ENCODE measurements at regions not wholly inside any gene's neighbourhood (a gene's known extent, or its start where the extent isn't known, plus 50 kb on each side); places are given as distances from the start of the nearest gene placed in this dataset.
A peak's percentile ranks its signal among the peaks of the same experiment; 100 is the strongest.

GRCh38 chr10:124339119-124340032 lies 79.3 kb downstream of the OAT start:
- DNase-seq (ENCODE audit: low read depth, low spot score): no peak
- TF ChIP-seq, protein P1, sequence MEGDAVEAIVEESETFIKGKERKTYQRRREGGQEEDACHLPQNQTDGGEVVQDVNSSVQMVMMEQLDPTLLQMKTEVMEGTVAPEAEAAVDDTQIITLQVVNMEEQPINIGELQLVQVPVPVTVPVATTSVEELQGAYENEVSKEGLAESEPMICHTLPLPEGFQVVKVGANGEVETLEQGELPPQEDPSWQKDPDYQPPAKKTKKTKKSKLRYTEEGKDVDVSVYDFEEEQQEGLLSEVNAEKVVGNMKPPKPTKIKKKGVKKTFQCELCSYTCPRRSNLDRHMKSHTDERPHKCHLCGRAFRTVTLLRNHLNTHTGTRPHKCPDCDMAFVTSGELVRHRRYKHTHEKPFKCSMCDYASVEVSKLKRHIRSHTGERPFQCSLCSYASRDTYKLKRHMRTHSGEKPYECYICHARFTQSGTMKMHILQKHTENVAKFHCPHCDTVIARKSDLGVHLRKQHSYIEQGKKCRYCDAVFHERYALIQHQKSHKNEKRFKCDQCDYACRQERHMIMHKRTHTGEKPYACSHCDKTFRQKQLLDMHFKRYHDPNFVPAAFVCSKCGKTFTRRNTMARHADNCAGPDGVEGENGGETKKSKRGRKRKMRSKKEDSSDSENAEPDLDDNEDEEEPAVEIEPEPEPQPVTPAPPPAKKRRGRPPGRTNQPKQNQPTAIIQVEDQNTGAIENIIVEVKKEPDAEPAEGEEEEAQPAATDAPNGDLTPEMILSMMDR (IDR thresholded peaks at IDR 0.05; ENCODE audit: low read depth, low read length): no peak
- POLR2A ChIA-PET: interaction anchor here (0.6 kb wide), 1 partner anchor 9 kb away, joined by 3 read pairs; no protein-coding TSS in a partner anchor
- no peaks in the 10 kb centered on the region; the same call in 1 of the 2 replicates for H3K9me3 ChIP-seq (ENCODE audit: control insufficient read depth, insufficient read depth, low read length)
- H3K4me3 ChIP-seq (ENCODE audit: low read depth, low read length): no peak overlapping the region
- H3K27me3 ChIP-seq (ENCODE audit: control insufficient read depth, insufficient read depth, low read length): peaks cover 2% of the 10 kb centered on the region
- CTCF ChIA-PET: interaction anchor here (1.2 kb wide), 2 partner anchors 50 to 345 kb away, joined by 3 to 6 read pairs; no protein-coding TSS in a partner anchor
- peak overlapping the region; percentile 61 for H3K27ac ChIP-seq (ENCODE audit: low read depth, low read length)

- H3K27ac ChIP-seq (ENCODE audit: low read depth, low read length): no peak overlapping the region
- POLR2A ChIA-PET: no interaction called here
- CTCF ChIA-PET: interaction anchor here (1.2 kb wide), 1 partner anchor 51 kb away, joined by 6 read pairs; no protein-coding TSS in a partner anchor
- TF ChIP-seq, protein P1 (IDR thresholded peaks at IDR 0.05; ENCODE audit: low read depth, low read length): no peak
- no peak for DNase-seq (ENCODE audit: low read depth, low spot score)
- no peaks in the 10 kb centered on the region; the same call in 1 of the 2 replicates for H3K9me3 ChIP-seq (ENCODE audit: control insufficient read depth, insufficient read depth, low read length)
- H3K27me3 ChIP-seq (ENCODE audit: control insufficient read depth, insufficient read depth, low read length): peaks cover 2% of the 10 kb centered on the region
- no peak overlapping the region for H3K4me3 ChIP-seq (ENCODE audit: low read depth, low read length)
These were observed 80.3 kb downstream of the OAT start for GRCh38 chr10:124338276-124338925.

DNA sequence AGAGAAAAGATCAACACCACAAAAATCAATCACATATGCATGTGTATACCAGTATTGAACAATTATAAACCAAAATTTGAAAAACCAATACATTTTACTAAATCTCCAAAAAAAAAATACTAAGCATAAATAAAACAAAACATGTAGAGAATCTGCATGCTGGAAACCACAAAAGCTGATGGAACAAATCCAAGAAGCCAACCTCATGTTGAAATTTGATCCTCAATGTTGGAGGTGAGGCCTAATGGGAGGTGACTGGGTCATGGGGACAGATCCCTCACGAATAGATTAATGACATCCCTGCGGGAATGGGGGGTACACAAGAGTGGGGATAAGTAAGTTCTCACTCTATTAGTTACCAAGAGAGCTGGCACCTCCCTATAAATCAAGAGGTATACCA lies 82.5 kb downstream of the OAT start:
- H3K27ac ChIP-seq (ENCODE audit: low read depth, low read length): no peak overlapping the region
- TF ChIP-seq, protein P1 (IDR thresholded peaks at IDR 0.05; ENCODE audit: low read depth, low read length): no peak
- ChIA-PET CTCF (no interaction called here), POLR2A (no interaction called here)
- no peaks in the 10 kb centered on the region; the same call in 1 of the 2 replicates for H3K9me3 ChIP-seq (ENCODE audit: control insufficient read depth, insufficient read depth, low read length)
- H3K4me3 ChIP-seq (ENCODE audit: low read depth, low read length): no peak overlapping the region
- DNase-seq (ENCODE audit: low read depth, low spot score): no peak
- H3K27me3 ChIP-seq (ENCODE audit: control insufficient read depth, insufficient read depth, low read length): no peaks in the 10 kb centered on the region

DNA sequence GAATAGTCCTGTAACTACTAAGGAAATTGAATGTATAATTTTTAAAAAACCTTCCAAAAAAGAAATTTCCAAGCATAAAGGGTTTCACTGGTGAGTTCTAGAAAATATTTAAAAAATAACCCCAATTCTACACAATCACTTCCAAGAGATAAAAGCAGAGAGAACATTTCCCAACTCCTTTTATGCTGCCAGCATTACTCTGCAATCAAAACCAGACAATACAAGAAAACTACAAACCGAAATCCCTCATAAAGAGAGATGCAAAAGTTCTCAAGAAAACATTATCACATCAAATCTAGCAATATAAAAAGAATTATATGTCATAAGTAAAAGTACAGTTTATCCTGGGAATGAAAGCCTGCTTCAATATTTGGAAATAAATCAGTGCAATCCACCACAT lies 84.8 kb downstream of the OAT start:
- TF ChIP-seq, protein P1 (IDR thresholded peaks at IDR 0.05; ENCODE audit: low read depth, low read length): no peak
- CTCF ChIA-PET: no interaction called here
- POLR2A ChIA-PET: no interaction called here
- no peak overlapping the region for H3K27ac ChIP-seq (ENCODE audit: low read depth, low read length)
- no peak for DNase-seq (ENCODE audit: low read depth, low spot score)
- H3K9me3 ChIP-seq (ENCODE audit: control insufficient read depth, insufficient read depth, low read length): no peaks in the 10 kb centered on the region; the same call in none of the 2 replicates
- H3K27me3 ChIP-seq (ENCODE audit: control insufficient read depth, insufficient read depth, low read length): no peaks in the 10 kb centered on the region
- no peak overlapping the region for H3K4me3 ChIP-seq (ENCODE audit: low read depth, low read length)
